Medulla oblongata (tissue), 1 donor: ENCODE measurements at regions not wholly inside any gene's neighbourhood (a gene's known extent, or its start where the extent isn't known, plus 50 kb on each side); places are given as distances from the start of the nearest gene placed in this dataset.
"Not testable (repeated sequence)": the region's sequence is repeated elsewhere in the genome, so short reads cannot be mapped to it uniquely, and the experiment has no call there.

Experiments used
- DNase-seq: peaks from one replicate; pipeline ENCODE4 v3.0.0-alpha.2; 2015; ENCODE audit errors: extremely low spot score

DNA sequence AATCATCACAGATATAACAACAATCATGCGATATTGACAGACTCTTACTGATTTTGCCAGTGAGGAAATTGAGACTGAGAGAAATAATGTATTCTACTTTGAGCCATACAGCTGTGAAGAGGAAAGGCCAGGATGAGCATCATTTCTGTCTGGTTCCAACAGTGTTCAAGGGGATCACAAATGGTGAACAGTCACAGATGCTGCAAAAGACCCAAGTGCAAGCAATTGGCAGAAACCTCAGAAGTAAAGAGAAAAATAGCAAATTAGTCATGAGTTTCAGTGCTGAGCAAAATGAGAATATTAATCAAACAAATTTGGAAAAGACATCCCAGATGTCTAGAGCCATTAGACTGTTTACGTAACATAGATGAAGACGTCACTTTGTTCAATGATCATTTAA lies 114.1 kb downstream of the RAB38 start:
- DNase-seq, result no peak

DNA sequence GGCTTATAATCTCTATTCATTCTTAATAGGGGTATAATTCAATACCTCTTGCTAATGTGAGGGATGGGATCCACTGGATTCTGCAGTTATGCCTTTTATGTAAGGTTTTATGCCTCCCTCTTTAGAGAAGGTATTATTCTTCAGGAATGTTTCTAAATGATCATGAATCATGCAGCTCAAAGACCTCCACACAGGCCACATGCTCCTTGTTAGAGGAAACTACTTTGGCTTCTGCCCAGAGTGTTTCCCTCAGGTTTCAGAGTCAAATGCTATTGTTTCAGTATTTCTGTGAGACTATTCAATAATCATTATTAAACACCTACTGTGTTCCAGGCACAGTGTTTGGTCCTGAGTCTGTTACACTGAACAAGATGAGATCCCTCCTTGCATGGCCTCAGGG lies 115.9 kb downstream of the RAB38 start:
- no peak for DNase-seq

DNA sequence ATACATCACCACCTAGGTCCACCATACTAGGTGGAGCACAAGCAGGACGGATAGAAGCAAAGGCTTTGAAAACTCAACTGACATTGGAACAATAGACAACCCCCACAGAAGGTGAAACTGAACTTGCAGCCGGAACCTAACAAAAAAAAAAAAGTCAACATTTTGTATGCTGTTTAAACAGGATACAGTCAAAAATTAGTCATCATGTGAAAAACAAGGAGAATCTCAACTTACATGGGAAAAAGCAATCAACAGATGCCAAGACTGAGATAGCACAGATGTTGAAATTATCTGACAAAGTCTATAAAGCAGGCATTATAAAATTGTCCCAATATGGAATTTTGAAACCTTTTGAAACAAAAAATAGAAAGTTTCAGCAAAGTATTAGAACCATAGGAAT lies 123.8 kb downstream of the RAB38 start:
- no peak for DNase-seq

DNA sequence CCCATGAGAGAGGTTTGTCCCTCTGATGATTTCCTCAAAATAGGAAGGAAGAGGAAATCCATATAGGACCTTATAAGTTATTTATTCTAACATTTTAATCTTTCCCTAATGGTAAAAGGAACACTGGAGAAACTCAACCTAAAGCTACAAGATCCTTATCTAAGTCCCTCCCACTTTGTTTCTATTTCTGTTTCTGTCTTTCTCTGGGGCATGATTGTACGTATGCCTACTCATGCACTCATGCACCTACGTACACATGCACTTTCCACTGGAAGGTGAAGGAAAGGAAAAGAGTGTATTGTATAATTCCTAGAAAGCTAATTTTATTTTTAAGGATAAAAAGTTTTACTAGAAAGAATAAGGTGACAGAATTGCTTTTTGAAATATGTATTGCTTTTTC lies 125.0 kb downstream of the RAB38 start:
- DNase-seq, result no peak

GRCh38 chr11:88045288-88045687 lies 130.0 kb downstream of the RAB38 start:
- not testable (repeated sequence) for DNase-seq

GRCh38 chr11:88044658-88045057 lies 130.6 kb downstream of the RAB38 start:
- DNase-seq, result not testable (repeated sequence)

GRCh38 chr11:88043149-88043548 lies 132.1 kb downstream of the RAB38 start:
- DNase-seq, result no peak

- DNase-seq, result no peak
Observed at GRCh38 chr11:88042647-88043046, 132.6 kb downstream of the RAB38 start.

GRCh38 chr11:88042238-88042637 lies 133.0 kb downstream of the RAB38 start:
- no peak for DNase-seq

DNA sequence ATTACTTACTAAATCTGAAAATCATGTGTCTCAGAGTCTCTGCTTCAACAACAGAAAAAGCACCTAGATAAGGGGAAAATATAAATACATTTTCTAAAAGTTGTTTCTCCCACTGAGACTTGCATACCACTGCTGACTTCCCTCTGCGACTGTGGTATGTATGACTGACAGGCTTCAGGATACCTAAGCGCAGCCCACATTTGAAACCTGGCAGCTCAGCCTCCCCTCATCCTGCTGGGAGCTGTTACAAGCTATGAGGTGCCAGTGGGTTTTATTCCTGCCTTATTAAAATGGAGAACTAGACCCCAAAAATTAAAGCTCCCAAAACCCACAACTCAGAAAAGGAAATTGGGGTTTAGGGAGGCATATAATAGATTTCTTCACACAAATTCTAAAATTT lies 133.6 kb downstream of the RAB38 start:
- no peak for DNase-seq

- DNase-seq, result no peak
Observed at GRCh38 chr11:88040148-88040496, 135.1 kb downstream of the RAB38 start.

DNA sequence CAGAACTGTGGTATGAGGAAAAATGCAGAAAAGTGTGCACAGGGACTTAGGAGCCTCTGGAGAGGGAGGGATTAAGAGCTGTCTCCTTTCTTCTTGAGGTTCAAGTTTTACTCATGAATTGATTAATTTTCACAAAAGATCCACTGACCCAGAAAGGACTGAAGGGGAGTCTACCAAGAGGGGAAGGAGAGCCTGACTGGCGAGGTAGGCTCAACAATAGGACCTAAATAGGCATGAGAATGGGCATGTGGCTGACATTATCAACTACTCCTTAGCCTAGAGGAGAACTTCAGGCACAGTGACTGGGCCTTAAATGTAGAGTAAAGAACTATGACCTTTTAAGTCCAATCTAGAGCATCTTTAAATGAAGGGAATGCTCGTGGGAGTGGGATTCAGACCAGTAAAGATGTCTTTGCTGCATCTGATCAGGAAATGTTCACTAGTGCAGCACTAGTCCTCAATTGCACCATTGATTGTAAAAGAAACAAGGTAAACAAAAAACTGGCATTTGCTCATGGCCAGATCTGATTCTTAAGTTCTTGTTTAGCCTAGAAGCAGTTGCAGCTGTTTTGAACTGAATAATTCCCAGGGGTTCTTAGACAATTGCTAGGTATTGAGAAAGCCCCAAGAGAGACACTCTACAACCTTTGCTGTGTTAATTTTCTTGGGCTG lies 135.6 kb downstream of the RAB38 start:
- DNase-seq, result no peak

DNA sequence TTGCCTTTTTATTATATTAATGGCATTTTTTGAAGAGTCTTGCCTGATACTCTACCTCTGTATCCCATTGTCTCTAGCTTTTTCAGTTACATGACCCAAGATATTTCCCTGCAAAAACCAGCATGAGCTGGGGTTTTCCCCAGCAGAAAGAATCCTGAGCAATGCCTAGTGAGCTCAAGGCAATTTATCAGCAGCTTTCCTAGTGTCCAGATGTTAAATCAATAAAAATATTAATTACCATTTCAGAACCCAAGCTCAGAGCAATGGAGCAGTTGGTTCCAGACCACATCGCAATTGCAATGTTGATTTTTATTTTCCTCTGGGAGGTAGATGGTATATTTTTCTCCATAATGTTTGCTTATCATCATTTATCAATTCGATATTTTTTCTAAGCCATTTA lies 137.2 kb downstream of the RAB38 start:
- DNase-seq, result no peak

DNA sequence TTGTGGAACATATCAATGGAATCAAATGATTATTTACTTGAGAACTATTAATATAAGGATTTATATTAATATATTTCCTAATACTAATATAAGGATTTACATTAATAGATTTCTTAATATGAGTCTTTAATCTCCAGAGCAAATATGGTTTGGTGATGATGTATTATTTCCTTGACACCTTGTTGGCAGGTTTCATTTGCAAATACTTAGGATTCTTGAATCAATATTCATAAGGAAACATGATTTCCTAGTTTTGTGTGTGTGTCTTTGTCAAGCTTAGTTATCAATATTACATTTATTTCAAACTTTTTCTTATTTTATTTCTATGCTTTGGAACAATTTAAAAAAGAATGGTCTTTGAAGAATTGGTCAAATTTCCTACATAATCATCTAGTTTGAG lies 138.5 kb downstream of the RAB38 start:
- no peak for DNase-seq

GRCh38 chr11:88035271-88035670 lies 140.0 kb downstream of the RAB38 start:
- DNase-seq, result no peak

DNA sequence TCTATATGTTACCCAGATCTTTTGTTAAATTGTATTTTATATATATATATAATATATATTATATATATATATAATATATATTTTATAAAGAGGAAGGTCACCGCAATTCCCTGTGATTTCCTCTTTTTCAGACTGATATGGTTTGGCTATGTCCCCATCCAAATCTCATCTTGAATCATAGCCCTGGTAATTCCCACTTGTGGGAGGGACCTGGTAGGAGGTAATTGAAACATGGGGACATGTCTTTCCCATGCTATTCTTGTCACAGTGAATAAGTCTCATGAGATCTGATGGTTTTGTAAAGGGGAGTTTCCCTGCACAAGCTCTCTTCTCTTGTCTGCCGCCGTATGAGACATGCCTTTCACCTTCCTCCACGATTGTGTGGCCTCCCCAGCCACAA lies 157.6 kb downstream of the RAB38 start:
- DNase-seq, result no peak

DNA sequence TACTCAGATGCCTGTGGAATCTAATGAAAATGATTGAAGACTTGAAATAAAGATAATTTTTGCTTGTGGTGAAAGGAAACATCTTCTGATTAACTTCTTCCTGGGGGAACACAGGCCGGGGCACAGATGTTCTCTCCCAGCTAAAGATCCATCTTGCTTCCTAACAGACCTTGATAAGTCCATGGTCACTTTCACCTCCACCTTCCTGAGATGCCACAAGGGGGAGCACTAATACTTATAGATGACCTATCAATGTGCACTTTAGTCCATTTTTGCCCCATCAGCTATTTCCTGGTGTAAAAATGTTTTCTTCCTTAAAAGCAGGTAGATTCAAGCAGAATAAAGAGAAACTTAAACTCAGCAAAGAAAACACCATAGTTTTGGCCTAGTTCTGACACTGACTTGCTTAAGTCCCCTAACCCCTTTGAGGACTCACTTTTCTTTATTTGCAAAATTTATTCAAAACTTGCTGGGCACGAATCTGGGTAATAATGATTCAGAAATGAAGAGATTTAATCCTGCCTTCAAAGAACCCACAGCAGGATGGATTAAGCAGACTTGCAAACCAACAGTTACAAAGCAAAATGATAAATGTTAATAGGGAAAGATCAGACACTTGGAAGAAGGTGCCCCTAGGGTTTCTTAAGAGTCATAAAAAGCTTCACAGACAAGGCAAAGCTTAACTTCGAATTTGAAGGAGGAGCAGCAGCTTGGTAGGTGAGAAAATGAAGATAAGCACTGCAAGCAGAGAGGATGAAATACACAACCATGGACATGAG lies 158.7 kb downstream of the RAB38 start:
- peak; percentile 85 for DNase-seq

DNA sequence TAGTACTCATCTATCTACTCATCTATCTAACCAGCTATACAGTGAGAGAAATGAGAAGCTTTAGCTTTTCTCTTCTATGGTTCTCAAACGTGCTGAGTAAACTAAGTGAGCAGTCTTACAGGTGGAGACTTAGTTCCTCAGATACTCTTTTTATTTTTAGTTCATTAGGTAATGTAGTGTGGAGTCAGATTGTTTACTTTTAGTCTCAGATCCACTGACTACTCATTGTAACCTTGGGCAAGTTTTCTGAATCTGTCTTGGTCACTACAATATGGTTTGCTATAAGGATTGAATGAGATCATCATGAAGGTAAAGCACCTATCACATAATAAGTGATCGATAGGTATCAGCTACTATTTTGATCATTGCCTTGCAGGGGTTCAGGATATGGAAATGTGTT lies 160.1 kb downstream of the RAB38 start:
- no peak for DNase-seq

DNA sequence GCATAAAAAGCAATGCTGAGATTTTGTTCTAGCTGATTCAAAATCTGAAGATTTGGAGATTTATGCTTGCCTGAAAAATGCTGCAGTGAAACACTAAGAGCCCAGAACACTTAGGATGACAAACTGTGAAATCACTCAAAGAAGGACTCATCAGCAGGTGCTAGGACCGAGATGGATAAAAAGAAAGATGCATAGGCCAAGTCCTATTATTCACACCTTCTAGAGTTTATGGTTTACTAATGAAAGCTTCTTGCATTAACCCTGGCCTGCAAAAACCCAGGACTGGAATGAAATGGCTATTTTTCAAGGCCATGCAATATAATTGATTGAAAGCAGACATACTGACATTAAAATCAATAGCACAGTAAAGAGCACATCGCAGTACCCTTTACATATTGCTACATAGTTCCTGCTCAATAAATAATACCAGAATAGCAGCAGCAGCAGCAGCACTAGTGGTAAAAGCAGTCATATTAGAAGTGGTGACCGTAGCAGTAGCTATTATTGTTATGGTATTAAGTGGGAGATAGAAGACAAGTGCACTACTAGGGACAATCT lies 161.7 kb downstream of the RAB38 start:
- no peak for DNase-seq

DNA sequence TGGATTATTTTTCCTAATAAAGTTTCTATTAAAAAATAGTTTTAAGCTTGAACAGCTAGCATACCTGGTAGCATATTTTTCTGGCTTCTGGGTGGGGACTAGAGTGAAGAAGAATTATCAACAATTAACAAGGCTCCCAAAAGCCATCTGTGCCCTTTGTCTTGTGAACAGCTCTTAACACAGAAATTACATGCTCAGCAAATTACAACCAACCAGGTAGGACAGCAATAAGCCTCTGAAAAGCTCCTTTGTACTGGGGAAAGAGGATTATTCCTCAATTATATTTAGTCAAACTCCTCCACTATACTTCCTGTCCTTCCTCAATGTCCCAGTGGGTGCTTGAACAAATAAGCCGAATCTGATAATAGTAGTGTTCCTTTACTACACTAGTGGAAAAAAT lies 162.8 kb downstream of the RAB38 start:
- no peak for DNase-seq

DNA sequence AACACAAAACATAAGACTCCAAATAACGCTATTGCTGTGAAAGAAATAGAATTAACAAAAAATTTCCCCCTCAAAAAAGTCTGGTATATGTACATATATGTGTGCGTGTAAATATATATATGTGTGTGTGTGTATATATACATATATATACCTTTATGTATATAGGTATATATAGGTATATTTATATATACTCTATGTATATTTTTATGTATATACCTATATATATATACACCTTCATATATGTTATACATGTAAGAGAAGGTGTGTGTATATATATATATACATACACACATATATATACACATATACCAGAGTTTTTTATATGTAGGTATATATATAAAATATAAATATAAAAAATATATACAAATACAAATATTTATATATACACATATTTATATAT lies 199.2 kb downstream of the RAB38 start:
- DNase-seq, result no peak

GRCh38 chr11:87974797-87975196 lies 200.4 kb downstream of the RAB38 start:
- no peak for DNase-seq

DNA sequence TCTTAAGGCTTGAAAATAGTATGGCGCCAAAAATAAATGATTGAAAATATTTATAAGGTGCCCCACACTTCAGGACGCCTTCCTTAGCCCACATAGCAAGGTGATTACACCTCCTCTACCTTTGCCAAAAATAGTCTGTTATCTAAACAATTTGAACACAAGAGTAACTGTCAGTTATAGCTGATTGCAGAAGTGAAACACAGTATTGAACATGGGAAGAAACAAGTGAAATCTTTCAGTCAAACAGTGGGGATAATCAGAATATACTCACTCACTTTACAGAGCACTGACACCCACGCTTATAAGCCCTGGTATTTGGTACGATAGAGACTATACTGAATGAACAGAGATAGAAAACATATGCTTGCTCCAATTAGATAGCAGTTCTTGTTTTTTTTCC lies 203.1 kb downstream of the RAB38 start:
- DNase-seq, result no peak
